HG03139 (cell line): ENCODE measurements at regions not wholly inside any gene's neighbourhood (a gene's known extent, or its start where the extent isn't known, plus 50 kb on each side); places are given as distances from the start of the nearest gene placed in this dataset.

Experiments
- ATAC-seq: cut with Tn5 transposase; IDR thresholded peaks from one replicate; pipeline ENCODE4 v1.9.1; 2021; ENCODE audit not compliant: unreplicated experiment

- ATAC-seq, result no peak
Observed at GRCh38 chr12:65759735-65760134, 64.5 kb upstream of the HMGA2 start.

- ATAC-seq, result no peak
Observed at GRCh38 chr12:65761301-65761700, 63.0 kb upstream of the HMGA2 start.

DNA sequence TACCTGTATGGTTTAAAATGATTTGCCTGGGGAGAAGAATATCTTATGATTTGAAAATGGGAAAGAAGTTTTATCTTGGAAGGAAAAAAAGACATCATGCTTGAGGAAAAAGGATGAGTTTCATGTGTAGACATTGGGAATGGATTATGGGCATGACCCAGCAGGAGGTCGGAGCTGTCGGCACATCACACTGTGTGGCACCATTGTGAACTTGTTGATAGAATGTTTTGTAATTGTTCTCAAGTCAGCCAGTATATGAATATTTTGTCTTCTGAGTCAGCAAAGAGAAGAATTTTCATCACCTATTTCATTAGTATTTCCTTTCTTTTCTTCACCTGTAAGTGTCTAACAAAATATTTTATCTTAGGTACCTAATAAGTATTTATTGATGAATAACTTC lies 60.0 kb upstream of the HMGA2 start:
- ATAC-seq, result no peak

DNA sequence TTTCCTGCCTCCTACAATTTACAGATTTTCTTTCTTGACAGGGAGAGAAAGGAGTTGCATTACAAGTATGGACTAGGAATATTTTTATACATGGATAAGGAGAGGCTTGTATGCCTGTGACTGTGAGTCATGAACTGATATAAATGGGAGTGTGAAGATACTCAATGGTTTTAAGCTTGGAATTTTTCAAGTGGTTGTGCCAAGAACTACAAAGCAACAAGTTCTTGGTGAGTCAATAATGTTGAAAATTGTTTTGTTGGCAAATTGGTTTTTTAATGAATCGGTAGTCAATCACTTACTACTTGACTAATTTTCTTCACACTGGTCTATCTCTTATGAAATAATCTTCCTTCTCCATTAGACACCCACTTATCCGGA lies 58.9 kb upstream of the HMGA2 start:
- ATAC-seq, result no peak

GRCh38 chr12:65769880-65770279 lies 54.4 kb upstream of the HMGA2 start:
- ATAC-seq, result no peak
